Trophoblast cell (in vitro differentiated cells and primary cell): ENCODE measurements at regions not wholly inside any gene's neighbourhood (a gene's known extent, or its start where the extent isn't known, plus 50 kb on each side); places are given as distances from the start of the nearest gene placed in this dataset.
A peak's percentile ranks its signal among the peaks of the same experiment; 100 is the strongest.

Experiments
- DNase-seq, 2 donors: peaks; one replicate each; pipeline ENCODE4 v3.0.0-alpha.2; 2016
- H2AFZ ChIP-seq: 2 replicates; pipeline ENCODE4 v1.6.1; 2013; ENCODE audit warnings: low read length, moderate library complexity, mild to moderate bottlenecking; ENCODE audit not compliant: insufficient read depth, poor library complexity
- H2AK5ac ChIP-seq: 2 replicates; pipeline ENCODE4 v1.6.1; 2013; ENCODE audit warnings: mild to moderate bottlenecking, low read length
- H2BK120ac ChIP-seq: 2 replicates; pipeline ENCODE4 v1.6.1; 2013; ENCODE audit warnings: low read length, mild to moderate bottlenecking, moderate library complexity; ENCODE audit not compliant: insufficient read depth, poor library complexity
- H2BK12ac ChIP-seq: 2 replicates; pipeline ENCODE4 v1.6.1; 2013; ENCODE audit warnings: mild to moderate bottlenecking, low read length, moderate library complexity
- H2BK5ac ChIP-seq: 2 replicates; pipeline ENCODE4 v1.6.1; 2013; ENCODE audit warnings: low read length, low read depth, moderate library complexity, mild to moderate bottlenecking; ENCODE audit not compliant: poor library complexity
- H3K14ac ChIP-seq: 2 replicates; pipeline ENCODE4 v1.6.1; 2013; ENCODE audit warnings: mild to moderate bottlenecking, low read length
- H3K18ac ChIP-seq: 2 replicates; pipeline ENCODE4 v1.6.1; 2013; ENCODE audit warnings: mild to moderate bottlenecking, low read length
- H3K23ac ChIP-seq: 2 replicates; pipeline ENCODE4 v1.6.1; 2013; ENCODE audit warnings: low read length
- H3K27ac ChIP-seq: 2 replicates; pipeline ENCODE4 v1.5.1; 2013; ENCODE audit warnings: low read depth, mild to moderate bottlenecking, inconsistent platforms, low read length, moderate library complexity
- H3K27me3 ChIP-seq: 2 replicates; pipeline ENCODE4 v1.6.1; 2013; ENCODE audit warnings: inconsistent platforms, mild to moderate bottlenecking, low read length, moderate library complexity; ENCODE audit not compliant: insufficient read depth
- H3K36me3 ChIP-seq, 2 experiments: 1 replicate in 1 of 2; 2 replicates in 1 of 2; pipeline ENCODE4 v1.6.1; 2013; ENCODE audit warnings: low read length in 2 of 2, mild to moderate bottlenecking in 2 of 2, moderate library complexity in 1 of 2; ENCODE audit not compliant: insufficient read depth in 2 of 2, control insufficient read depth in 1 of 2
- H3K4ac ChIP-seq: 2 replicates; pipeline ENCODE4 v1.6.1; 2013; ENCODE audit warnings: low read depth, mild to moderate bottlenecking, low read length, moderate library complexity
- H3K4me1 ChIP-seq, 2 experiments: 1 replicate in 1 of 2; 2 replicates in 1 of 2; pipeline ENCODE4 v1.6.1; 2013; ENCODE audit warnings: low read length in 2 of 2, mild to moderate bottlenecking in 2 of 2, moderate library complexity in 1 of 2; ENCODE audit not compliant: insufficient read depth in 2 of 2, control insufficient read depth in 1 of 2
- H3K4me2 ChIP-seq: 2 replicates; pipeline ENCODE4 v1.6.1; 2013; ENCODE audit warnings: inconsistent platforms, mild to moderate bottlenecking, low read length, moderate library complexity
- H3K4me3 ChIP-seq: 2 replicates; pipeline ENCODE4 v1.5.1; 2013; ENCODE audit warnings: mild to moderate bottlenecking, low read depth, low read length, inconsistent platforms
- H3K79me1 ChIP-seq: one replicate; pipeline ENCODE4 v1.6.1; 2013; ENCODE audit warnings: low read length
- H3K79me2 ChIP-seq: 2 replicates; pipeline ENCODE4 v1.6.1; 2013; ENCODE audit warnings: low read length, mild to moderate bottlenecking; ENCODE audit not compliant: control insufficient read depth, insufficient read depth, poor library complexity
- H3K9ac ChIP-seq: 2 replicates; pipeline ENCODE4 v1.6.1; 2013; ENCODE audit warnings: mild to moderate bottlenecking, low read length
- H3K9me3 ChIP-seq: 2 replicates; pipeline ENCODE4 v1.6.1; 2013; ENCODE audit warnings: low read depth, mild to moderate bottlenecking, control low read depth, inconsistent platforms, low read length; ENCODE audit not compliant: insufficient read depth
- H4K12ac ChIP-seq: 2 replicates; pipeline ENCODE4 v1.6.1; 2013; ENCODE audit warnings: low read depth, mild to moderate bottlenecking, low read length, moderate library complexity
- H4K8ac ChIP-seq: 2 replicates; pipeline ENCODE4 v1.6.1; 2013; ENCODE audit warnings: low read depth, mild to moderate bottlenecking, low read length, moderate library complexity
- H4K91ac ChIP-seq: one replicate; pipeline ENCODE4 v1.6.1; 2013; ENCODE audit warnings: low read depth, mild to moderate bottlenecking, low read length, moderate library complexity
- WGBS: extraction: QIAGEN DNeasy Blood & Tissue Kit; methylation state at CpG from one replicate; pipeline ENCODE4 v1.1.7; 2013; ENCODE audit warnings: missing lambda C conversion rate; ENCODE audit not compliant: insufficient read length, insufficient coverage; ENCODE audit errors: extremely low coverage; 5-methylcytosine and 5-hydroxymethylcytosine counted together

DNA sequence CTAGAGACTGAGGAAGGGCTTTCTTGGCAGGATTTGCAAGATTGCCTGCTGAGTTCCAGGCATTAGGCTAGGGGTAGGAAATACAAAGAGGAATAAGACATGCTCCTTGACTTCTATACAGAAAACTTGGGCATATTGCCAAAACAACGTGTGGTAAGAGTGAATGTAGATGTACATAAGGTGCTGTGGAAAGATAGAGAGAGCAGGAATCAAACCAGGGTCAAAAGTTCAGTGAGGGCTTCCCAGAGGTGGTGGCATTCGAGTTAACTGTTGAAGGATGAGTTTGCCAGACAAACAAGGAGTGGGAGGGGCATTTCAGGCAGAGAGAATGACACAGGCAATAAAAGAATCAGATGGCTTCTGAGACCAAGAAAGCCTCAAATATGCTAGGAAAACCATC is 187.9 kb downstream of the KDR start:
- Histone ChIP-seq H2BK120ac (no peak overlapping the region), H3K4me2 (no peak overlapping the region), H4K8ac (no peak overlapping the region), H3K4ac (no peak overlapping the region), H2BK5ac (no peak overlapping the region), H2AFZ (no peak overlapping the region), H3K18ac (no peak overlapping the region), H3K79me1 (no peaks in the 10 kb centered on the region), H3K27me3 (no peaks in the 10 kb centered on the region), H3K23ac (no peak overlapping the region), H3K79me2 (no peaks in the 10 kb centered on the region), H4K12ac (no peak overlapping the region), H4K91ac (no peak overlapping the region), H2AK5ac (no peak overlapping the region), H3K27ac (no peak overlapping the region), H3K14ac (no peak overlapping the region), H3K36me3 (no peaks in the 10 kb centered on the region), H3K9ac (no peak overlapping the region), H3K9me3 (no peaks in the 10 kb centered on the region), H2BK12ac (no peak overlapping the region), H3K4me3 (no peak overlapping the region), H3K4me1 (no peaks in the 10 kb centered on the region)
- WGBS = no CpG with 5 or more reads among the region's 2 CpGs
- DNase-seq = no peak

DNA sequence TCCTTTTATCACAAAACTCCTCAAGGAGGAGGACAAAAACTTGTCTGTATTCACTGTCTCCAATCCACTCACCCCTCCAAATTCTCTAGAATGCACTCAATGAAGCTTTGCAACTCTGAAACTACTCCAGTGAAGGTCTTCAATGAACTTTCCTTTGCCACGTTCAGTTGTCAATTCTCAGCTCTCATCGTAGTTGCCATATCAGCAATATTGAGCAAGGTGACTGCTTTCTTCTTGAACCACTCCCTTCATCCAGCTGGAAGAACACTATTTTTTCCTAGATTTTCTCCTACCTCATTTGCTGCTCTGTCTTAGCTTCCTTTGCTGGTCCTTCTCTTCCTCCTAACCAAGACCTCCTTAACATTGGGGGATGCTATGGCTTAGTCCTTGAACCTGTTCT is 191.8 kb downstream of the KDR start:
- H3K4me1 ChIP-seq = no peaks in the 10 kb centered on the region
- no peak overlapping the region for H4K12ac ChIP-seq
- no peak overlapping the region for H3K9ac ChIP-seq
- H3K14ac ChIP-seq = no peak overlapping the region
- H2AFZ ChIP-seq = no peak overlapping the region
- no peak overlapping the region for H2BK5ac ChIP-seq
- no peak for DNase-seq
- no peaks in the 10 kb centered on the region for H3K36me3 ChIP-seq
- no peak overlapping the region for H4K8ac ChIP-seq
- no peak overlapping the region for H3K4me3 ChIP-seq
- no peaks in the 10 kb centered on the region for H3K79me1 ChIP-seq
- no peak overlapping the region for H3K23ac ChIP-seq
- no peak overlapping the region for H3K4me2 ChIP-seq
- no peak overlapping the region for H4K91ac ChIP-seq
- no CpG with 5 or more reads among the region's 2 CpGs for WGBS
- no peak overlapping the region for H3K4ac ChIP-seq
- no peak overlapping the region for H2BK120ac ChIP-seq
- H3K18ac ChIP-seq = no peak overlapping the region
- H2AK5ac ChIP-seq = no peak overlapping the region
- H3K79me2 ChIP-seq = no peaks in the 10 kb centered on the region
- no peak overlapping the region for H3K27ac ChIP-seq
- no peaks in the 10 kb centered on the region for H3K27me3 ChIP-seq
- no peaks in the 10 kb centered on the region for H3K9me3 ChIP-seq
- H2BK12ac ChIP-seq = no peak overlapping the region

DNA sequence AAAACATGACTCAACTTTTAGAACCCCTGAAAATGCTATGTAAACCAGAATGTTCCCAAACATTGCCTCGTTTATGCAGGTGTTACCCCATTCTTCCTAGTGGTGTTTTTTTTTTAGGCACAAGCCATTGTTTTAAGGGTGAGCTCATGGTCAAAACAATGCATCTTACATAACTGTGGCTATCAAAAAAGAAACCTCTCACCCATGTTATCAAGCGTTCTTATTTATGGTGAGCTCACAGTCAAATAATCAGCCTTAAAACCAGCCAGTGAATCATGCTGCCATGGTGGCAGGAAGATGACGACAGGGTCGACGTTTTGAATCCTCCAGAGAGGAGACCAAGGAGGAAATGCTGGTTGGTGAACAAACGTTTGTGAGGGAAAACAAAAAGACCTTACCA is 195.2 kb downstream of the KDR start:
- H3K27me3 ChIP-seq = no peaks in the 10 kb centered on the region
- no peaks in the 10 kb centered on the region for H3K36me3 ChIP-seq
- H3K23ac ChIP-seq = no peak overlapping the region
- no peak overlapping the region for H2AK5ac ChIP-seq
- no peak overlapping the region for H4K8ac ChIP-seq
- no peak overlapping the region for H3K27ac ChIP-seq
- peak; percentile 62 to 69 for DNase-seq
- H3K79me1 ChIP-seq = no peaks in the 10 kb centered on the region
- H3K9ac ChIP-seq = no peak overlapping the region
- no peak overlapping the region for H4K12ac ChIP-seq
- H2AFZ ChIP-seq = no peak overlapping the region
- no peak overlapping the region for H3K4ac ChIP-seq
- H3K4me3 ChIP-seq = no peak overlapping the region
- H2BK12ac ChIP-seq = no peak overlapping the region
- no peak overlapping the region for H3K14ac ChIP-seq
- H3K4me2 ChIP-seq = no peak overlapping the region
- no peaks in the 10 kb centered on the region for H3K4me1 ChIP-seq
- WGBS = no CpG with 5 or more reads among the region's 6 CpGs
- no peaks in the 10 kb centered on the region for H3K79me2 ChIP-seq
- no peak overlapping the region for H2BK5ac ChIP-seq
- no peak overlapping the region for H2BK120ac ChIP-seq
- no peaks in the 10 kb centered on the region for H3K9me3 ChIP-seq
- H3K18ac ChIP-seq = no peak overlapping the region
- no peak overlapping the region for H4K91ac ChIP-seq

DNA sequence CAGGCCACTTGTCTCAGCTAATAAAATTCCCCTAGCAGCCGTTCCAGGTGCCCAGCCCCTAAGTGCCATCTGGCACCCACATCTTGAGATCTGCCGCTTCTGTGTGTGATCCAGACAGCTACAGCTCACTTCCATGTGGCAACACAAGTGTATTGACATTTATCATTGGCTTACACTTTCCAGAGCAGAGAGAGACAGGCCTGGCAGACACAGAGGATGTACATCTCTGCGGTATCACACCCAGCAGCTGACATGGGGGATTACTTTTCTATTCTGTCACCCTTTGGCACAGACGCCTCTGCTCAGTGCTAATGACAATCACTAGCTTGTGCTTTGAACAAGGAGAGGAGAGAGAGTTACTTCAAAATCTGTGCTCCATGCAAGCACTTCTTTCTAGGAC is 195.9 kb downstream of the KDR start:
- Histone ChIP-seq H3K4me1 (no peaks in the 10 kb centered on the region), H4K12ac (no peak overlapping the region), H3K9ac (no peak overlapping the region), H3K14ac (no peak overlapping the region), H3K4ac (no peak overlapping the region), H4K91ac (no peak overlapping the region), H3K79me2 (no peaks in the 10 kb centered on the region), H3K27ac (no peak overlapping the region), H2BK12ac (no peak overlapping the region), H2BK5ac (no peak overlapping the region), H2AK5ac (no peak overlapping the region), H4K8ac (no peak overlapping the region), H3K4me2 (no peak overlapping the region), H3K79me1 (no peaks in the 10 kb centered on the region), H3K4me3 (no peak overlapping the region), H2AFZ (no peak overlapping the region), H3K18ac (no peak overlapping the region), H3K36me3 (no peaks in the 10 kb centered on the region), H2BK120ac (no peak overlapping the region), H3K9me3 (no peaks in the 10 kb centered on the region), H3K23ac (no peak overlapping the region), H3K27me3 (no peaks in the 10 kb centered on the region)
- WGBS = no CpG with 5 or more reads among the region's 4 CpGs
- DNase-seq = no peak

DNA sequence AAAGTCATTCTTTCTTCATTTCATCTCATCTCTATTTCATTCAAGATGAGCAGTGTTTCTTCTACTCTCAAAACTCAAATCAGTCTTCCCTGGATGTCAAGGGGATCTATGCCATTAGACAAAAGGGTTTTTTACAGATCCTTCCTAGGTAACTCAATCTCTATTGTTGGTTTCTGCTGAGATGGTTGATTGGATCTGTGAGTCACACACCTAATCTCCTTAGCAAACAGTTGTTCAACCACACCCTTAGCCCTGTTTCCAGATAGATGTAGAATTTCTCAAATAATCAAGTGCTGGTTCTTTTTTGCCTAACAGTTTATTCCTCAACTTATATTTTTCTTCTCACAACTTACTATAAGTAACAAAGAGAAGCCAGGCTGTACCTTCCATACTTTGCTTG is 200.5 kb downstream of the KDR start:
- Histone ChIP-seq H4K91ac (no peak overlapping the region), H3K23ac (no peak overlapping the region), H2BK5ac (no peak overlapping the region), H3K9ac (no peak overlapping the region), H4K12ac (no peak overlapping the region), H3K27me3 (no peaks in the 10 kb centered on the region), H4K8ac (no peak overlapping the region), H2AFZ (no peak overlapping the region), H3K4me3 (no peak overlapping the region), H3K14ac (no peak overlapping the region), H2BK12ac (no peak overlapping the region), H3K4me2 (no peak overlapping the region), H3K27ac (no peak overlapping the region), H3K36me3 (no peaks in the 10 kb centered on the region), H3K79me2 (no peaks in the 10 kb centered on the region), H3K9me3 (no peaks in the 10 kb centered on the region), H3K4ac (no peak overlapping the region), H3K18ac (no peak overlapping the region), H3K79me1 (no peaks in the 10 kb centered on the region), H3K4me1 (no peaks in the 10 kb centered on the region), H2AK5ac (no peak overlapping the region), H2BK120ac (no peak overlapping the region)
- no peak for DNase-seq
